Sigmoid colon (tissue), 4 donors: ENCODE measurements at regions not wholly inside any gene's neighbourhood (a gene's known extent, or its start where the extent isn't known, plus 50 kb on each side); places are given as distances from the start of the nearest gene placed in this dataset.

Source experiments
- POLR2A ChIP-seq, 2 donors: fragments of 450-650 bp; IDR thresholded peaks; one replicate each; pipeline ENCODE4 v1.6.1; 2016; ENCODE audit warnings: antibody characterized with exemption in 2 of 2, mild to moderate bottlenecking in 2 of 2, moderate library complexity in 2 of 2
- POLR2AphosphoS5 ChIP-seq, 4 donors: sonication (generic); formaldehyde crosslinking; IDR thresholded peaks; one replicate each; pipeline ENCODE4 v1.6.1; 2017; ENCODE audit warnings: antibody characterized with exemption in 4 of 4
- TF ChIP-seq, protein P1 (sequence below), 4 experiments: fragments of 450-650 bp in 3 of 4; fragments of 200-600 bp in 1 of 4; IDR thresholded peaks; one replicate each; pipeline ENCODE4 v1.5.1; 2016 to 2019; ENCODE audit warnings: antibody characterized with exemption in 4 of 4, mild to moderate bottlenecking in 3 of 4, moderate library complexity in 2 of 4

DNA sequence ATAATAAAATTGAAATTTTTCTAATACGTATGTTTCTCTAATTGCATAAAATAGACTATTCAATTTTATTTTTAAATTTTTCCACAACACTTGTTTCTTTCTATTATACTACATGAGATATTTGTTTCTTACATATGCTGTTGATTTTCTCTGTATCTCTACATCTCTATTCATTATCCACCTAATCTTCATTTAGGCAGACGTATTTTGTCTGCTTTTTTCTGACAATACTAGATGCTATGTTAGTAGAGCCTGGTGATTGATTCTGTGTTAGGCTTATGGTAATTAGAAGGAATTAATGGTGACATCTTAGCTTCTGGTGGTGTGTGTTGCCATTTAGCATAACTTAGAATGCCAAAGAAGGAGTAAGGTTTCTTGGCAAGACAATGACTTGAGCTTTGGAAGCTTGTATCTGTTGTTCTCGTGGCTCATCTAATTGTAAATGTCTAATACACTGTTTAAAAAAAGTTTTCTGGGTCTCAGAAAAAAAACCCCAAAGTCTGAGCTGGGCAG is 1610.7 kb upstream of the PCDH20 start:
- TF ChIP-seq POLR2AphosphoS5 (IDR thresholded peaks at IDR 0.05) (no peak), POLR2A (IDR thresholded peaks at IDR 0.05) (no peak)
- TF ChIP-seq, protein P1, sequence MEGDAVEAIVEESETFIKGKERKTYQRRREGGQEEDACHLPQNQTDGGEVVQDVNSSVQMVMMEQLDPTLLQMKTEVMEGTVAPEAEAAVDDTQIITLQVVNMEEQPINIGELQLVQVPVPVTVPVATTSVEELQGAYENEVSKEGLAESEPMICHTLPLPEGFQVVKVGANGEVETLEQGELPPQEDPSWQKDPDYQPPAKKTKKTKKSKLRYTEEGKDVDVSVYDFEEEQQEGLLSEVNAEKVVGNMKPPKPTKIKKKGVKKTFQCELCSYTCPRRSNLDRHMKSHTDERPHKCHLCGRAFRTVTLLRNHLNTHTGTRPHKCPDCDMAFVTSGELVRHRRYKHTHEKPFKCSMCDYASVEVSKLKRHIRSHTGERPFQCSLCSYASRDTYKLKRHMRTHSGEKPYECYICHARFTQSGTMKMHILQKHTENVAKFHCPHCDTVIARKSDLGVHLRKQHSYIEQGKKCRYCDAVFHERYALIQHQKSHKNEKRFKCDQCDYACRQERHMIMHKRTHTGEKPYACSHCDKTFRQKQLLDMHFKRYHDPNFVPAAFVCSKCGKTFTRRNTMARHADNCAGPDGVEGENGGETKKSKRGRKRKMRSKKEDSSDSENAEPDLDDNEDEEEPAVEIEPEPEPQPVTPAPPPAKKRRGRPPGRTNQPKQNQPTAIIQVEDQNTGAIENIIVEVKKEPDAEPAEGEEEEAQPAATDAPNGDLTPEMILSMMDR (IDR thresholded peaks at IDR 0.05) = no peak
